Neural cell (in vitro differentiated cells): ENCODE measurements at regions not wholly inside any gene's neighbourhood (a gene's known extent, or its start where the extent isn't known, plus 50 kb on each side); places are given as distances from the start of the nearest gene placed in this dataset.

Source experiments
- H2AFZ ChIP-seq: fragments of 200-600, 300-800 bp; sonication (generic), shearing (Covaris generic); 2 replicates; pipeline ENCODE4 v1.6.0; 2014; ENCODE audit warnings: low read depth, mild to moderate bottlenecking, antibody characterized with exemption, low read length, moderate library complexity
- H3F3A ChIP-seq: fragments of 200-600 bp; shearing (Covaris generic); 2 replicates; pipeline ENCODE4 v1.6.1; 2016; ENCODE audit warnings: mild to moderate bottlenecking, moderate library complexity, mixed read lengths, antibody characterized with exemption, low read length; ENCODE audit not compliant: insufficient read depth, poor library complexity, severe bottlenecking
- H3K27ac ChIP-seq: fragments of 200-600, 300-800 bp; sonication (generic), shearing (Covaris generic); 2 replicates; pipeline ENCODE4 v1.5.1; 2014; ENCODE audit warnings: mild to moderate bottlenecking, low read length, moderate library complexity
- H3K27me3 ChIP-seq: fragments of 300-800, 200-600 bp; sonication (generic), shearing (Covaris generic); 2 replicates; pipeline ENCODE4 v1.6.0; 2014; ENCODE audit warnings: mild to moderate bottlenecking, low read depth, low read length, moderate library complexity; ENCODE audit not compliant: insufficient read depth
- H3K36me3 ChIP-seq: fragments of 300-800, 200-600 bp; sonication (generic), shearing (Covaris generic); 2 replicates; pipeline ENCODE4 v1.5.1; 2014; ENCODE audit warnings: mild to moderate bottlenecking, antibody characterized with exemption, low read length, moderate library complexity; ENCODE audit not compliant: insufficient read depth
- H3K4me2 ChIP-seq: fragments of 300-800, 200-600 bp; sonication (generic), shearing (Covaris generic); 2 replicates; pipeline ENCODE4 v1.6.0; 2014; ENCODE audit warnings: mild to moderate bottlenecking, low read length
- H3K4me3 ChIP-seq: fragments of 300-800, 200-600 bp; sonication (generic), shearing (Covaris generic); 2 replicates; pipeline ENCODE4 v1.5.1; 2014; ENCODE audit warnings: mild to moderate bottlenecking, low read length, moderate library complexity
- H3K79me2 ChIP-seq: fragments of 200-600 bp; shearing (Covaris generic); replicated peaks from 2 replicates; pipeline ENCODE4 v1.6.0; 2014; ENCODE audit warnings: mild to moderate bottlenecking, low read length, moderate library complexity; ENCODE audit not compliant: insufficient read depth
- H3K9ac ChIP-seq: fragments of 300-800, 200-600 bp; sonication (generic), shearing (Covaris generic); 2 replicates; pipeline ENCODE4 v1.6.1; 2016; ENCODE audit warnings: mild to moderate bottlenecking, low read length, mixed read lengths
- H3K9me2 ChIP-seq: fragments of 200-600 bp; shearing (Covaris generic); 2 replicates; pipeline ENCODE4 v1.6.1; 2016; ENCODE audit warnings: mild to moderate bottlenecking, low read length, mixed read lengths; ENCODE audit not compliant: insufficient read depth
- H3K9me3 ChIP-seq: fragments of 200-600, 300-800 bp; sonication (generic), shearing (Covaris generic); 2 replicates; pipeline ENCODE4 v1.6.1; 2016; ENCODE audit warnings: mild to moderate bottlenecking, mixed run types, low read length, moderate library complexity, mixed read lengths
- H4K20me1 ChIP-seq: fragments of 200-600 bp; shearing (Covaris generic); 2 replicates; pipeline ENCODE4 v1.6.1; 2016; ENCODE audit warnings: mild to moderate bottlenecking, mixed run types; ENCODE audit not compliant: insufficient read depth
- CTCF ChIP-seq: fragments of 450-650 bp; IDR thresholded peaks from 2 replicates; pipeline ENCODE4 v1.5.1; 2014; ENCODE audit warnings: antibody characterized with exemption, mild to moderate bottlenecking, moderate library complexity; ENCODE audit not compliant: poor library complexity, severe bottlenecking
- EP300 ChIP-seq: fragments of 450-650 bp; conservative IDR thresholded peaks from 2 replicates; pipeline ENCODE4 v1.6.1; 2014; ENCODE audit warnings: antibody characterized with exemption, mild to moderate bottlenecking, moderate library complexity; ENCODE audit not compliant: poor library complexity, severe bottlenecking
- EZH2 ChIP-seq: fragments of 200-600, 300-800 bp; shearing (Covaris generic), sonication (generic); IDR thresholded peaks from 2 replicates; pipeline ENCODE4 v1.6.1; 2014; ENCODE audit warnings: antibody characterized with exemption, low read length, borderline replicate concordance, mild to moderate bottlenecking; ENCODE audit not compliant: insufficient read depth, poor library complexity, severe bottlenecking
- MXI1 ChIP-seq: fragments of 450-650 bp; conservative IDR thresholded peaks from 2 replicates; pipeline ENCODE4 v1.6.1; 2014; ENCODE audit warnings: antibody characterized with exemption, mild to moderate bottlenecking; ENCODE audit not compliant: poor library complexity, severe bottlenecking
- POLR2AphosphoS5 ChIP-seq: IDR thresholded peaks from 2 replicates; pipeline ENCODE4 v1.6.1; 2012
- RAD21 ChIP-seq: fragments of 450-650 bp; conservative IDR thresholded peaks from 2 replicates; pipeline ENCODE4 v1.6.1; 2014; ENCODE audit warnings: antibody characterized with exemption, mild to moderate bottlenecking, moderate library complexity
- REST ChIP-seq: IDR thresholded peaks from 2 replicates; pipeline ENCODE4 v1.6.1; 2012; ENCODE audit warnings: borderline replicate concordance
- SMC3 ChIP-seq: fragments of 450-650 bp; conservative IDR thresholded peaks from 2 replicates; pipeline ENCODE4 v1.6.1; 2014; ENCODE audit warnings: antibody characterized with exemption, mild to moderate bottlenecking, moderate library complexity; ENCODE audit not compliant: poor library complexity
- TAF1 ChIP-seq: IDR thresholded peaks from 2 replicates; pipeline ENCODE4 v1.6.1; 2012; ENCODE audit warnings: low read depth

- Histone ChIP-seq H2AFZ (no peak overlapping the region), H3K4me2 (no peak overlapping the region), H3K9me2 (no peaks in the 10 kb centered on the region), H3K9ac (no peak overlapping the region), H3K36me3 (no peaks in the 10 kb centered on the region), H3K4me3 (no peak overlapping the region), H3F3A (no peaks in the 10 kb centered on the region), H3K27me3 (no peaks in the 10 kb centered on the region), H3K27ac (no peak overlapping the region), H3K79me2 (no peaks in the 10 kb centered on the region), H4K20me1 (no peaks in the 10 kb centered on the region), H3K9me3 (no peaks in the 10 kb centered on the region)
- no peak for TF ChIP-seq TAF1
- TF ChIP-seq EP300 = no peak
- TF ChIP-seq SMC3 = no peak
- TF ChIP-seq REST = no peak
- no peak for TF ChIP-seq RAD21
- no peak for TF ChIP-seq POLR2AphosphoS5
Observed at GRCh38 chr2:57882895-57883515, 163.6 kb upstream of the VRK2 start.

- H3K9me2 ChIP-seq = no peaks in the 10 kb centered on the region
Observed at GRCh38 chr2:57884281-57884680, 162.3 kb upstream of the VRK2 start.

More at GRCh38 chr2:57884281-57884680, 162.3 kb upstream of the VRK2 start:
- Histone ChIP-seq H4K20me1 (no peaks in the 10 kb centered on the region), H3K36me3 (no peaks in the 10 kb centered on the region), H3K79me2 (no peaks in the 10 kb centered on the region), H3F3A (no peaks in the 10 kb centered on the region), H2AFZ (no peak overlapping the region), H3K27ac (no peak overlapping the region), H3K27me3 (no peaks in the 10 kb centered on the region), H3K9me3 (no peaks in the 10 kb centered on the region), H3K9ac (no peak overlapping the region), H3K4me2 (no peak overlapping the region), H3K4me3 (no peak overlapping the region)
- TF ChIP-seq EP300 (no peak), EZH2 (no peak), CTCF (no peak), POLR2AphosphoS5 (no peak), REST (no peak), MXI1 (no peak), SMC3 (no peak), TAF1 (no peak), RAD21 (no peak)
